A549 (cell line): ENCODE measurements at regions not wholly inside any gene's neighbourhood (a gene's known extent, or its start where the extent isn't known, plus 50 kb on each side); places are given as distances from the start of the nearest gene placed in this dataset.

Experiments used
- ATAC-seq, 2 experiments: fragments of 200-7000 bp in 1 of 2; fragments of >200 bp in 1 of 2; cut with Nextera tagmentation in 1 of 2; cut with Tn5 transposase in 1 of 2; 3 replicates each; pipeline versions ENCODE4 v1.8.0 to v1.9.1; 2018 to 2020; ENCODE audit warnings: mild to moderate bottlenecking in 1 of 2, moderate library complexity in 1 of 2
- CTCF ChIA-PET: fragments of 300-600 bp; sonication (Branson Sonifier 250); formaldehyde crosslinking; extraction: SDS; loops from one replicate; lab custom pipeline; 2021; ENCODE audit warnings: antibody characterized with exemption, inconsistent platforms; lab: Yijun Ruan, JAX
- POLR2A ChIA-PET: fragments of 350-600 bp; formaldehyde crosslinking; extraction: SDS; loops from one replicate; lab custom pipeline; 2021; ENCODE audit warnings: antibody characterized with exemption, inconsistent platforms; lab: Yijun Ruan, JAX
- DNase-seq, 2 experiments: peaks; one replicate each; pipeline versions ENCODE4 v3.0.0 to v3.0.0-alpha.2; 2011 to 2016; ENCODE audit warnings: low read depth in 1 of 2, low spot score in 1 of 2
- FAIRE-seq: peaks from 2 replicates; lab custom pipeline; 2011; peaks lifted over from hg19 to GRCh38; lab: Jason Lieb, UNC
- H3K27ac ChIP-seq, 2 experiments: fragments of >200 bp; sonication (Bioruptor Twin); formaldehyde crosslinking; 3 replicates each; pipeline ENCODE4 v1.5.1; 2016 to 2017
- H3K4me1 ChIP-seq: fragments of >200 bp; sonication (Bioruptor Twin); formaldehyde crosslinking; 3 replicates; pipeline ENCODE4 v1.6.1; 2016
- H3K4me2 ChIP-seq: fragments of >200 bp; sonication (Bioruptor Twin); formaldehyde crosslinking; 3 replicates; pipeline ENCODE4 v1.6.1; 2016
- H3K4me3 ChIP-seq: fragments of >200 bp; sonication (Bioruptor Twin); formaldehyde crosslinking; 3 replicates; pipeline ENCODE4 v1.5.1; 2016
- H3K9me3 ChIP-seq: fragments of >200 bp; sonication (Bioruptor Twin); formaldehyde crosslinking; 3 replicates; pipeline ENCODE4 v1.6.1; 2016
- BHLHE40 ChIP-seq: IDR thresholded peaks from 2 replicates; pipeline ENCODE4 v1.6.1; 2012; ENCODE audit warnings: low read depth, low read length, inconsistent platforms
- CEBPB ChIP-seq, 2 experiments: fragments of >200 bp in 1 of 2; sonication (Bioruptor Twin) in 1 of 2; formaldehyde crosslinking in 1 of 2; IDR thresholded peaks; 2 replicates each; pipeline ENCODE4 v1.6.1; 2012 to 2016
- EHF ChIP-seq: fragments of 250-450 bp; sonication (Bioruptor Pico); IDR thresholded peaks from 2 replicates; pipeline ENCODE4 v1.5.0; 2020; ENCODE audit warnings: mild to moderate bottlenecking
- EHMT2 ChIP-seq: fragments of 200-600 bp; sonication (generic); IDR thresholded peaks from 2 replicates; pipeline ENCODE4 v1.6.1; 2016; ENCODE audit warnings: antibody characterized with exemption, low read depth, mild to moderate bottlenecking, moderate library complexity
- ESRRA ChIP-seq: fragments of 150-350 bp; IDR thresholded peaks from 2 replicates; pipeline ENCODE4 v1.6.1; 2014; ENCODE audit warnings: mild to moderate bottlenecking, low read length, borderline replicate concordance
- FOSB ChIP-seq: fragments of 250-450 bp; sonication (Bioruptor Pico); IDR thresholded peaks from 2 replicates; pipeline ENCODE4 v1.5.0; 2020; ENCODE audit warnings: mild to moderate bottlenecking, moderate library complexity
- FOSL2 ChIP-seq, 2 experiments: fragments of 450-650 bp in 1 of 2; fragments of >200 bp in 1 of 2; sonication (Bioruptor Twin) in 1 of 2; formaldehyde crosslinking; IDR thresholded peaks; 2 replicates each; pipeline versions ENCODE4 v1.5.0 to v1.6.1; 2016 to 2020; ENCODE audit warnings: mild to moderate bottlenecking in 1 of 2, moderate library complexity in 1 of 2
- JUNB ChIP-seq: fragments of >200 bp; sonication (Bioruptor Twin); formaldehyde crosslinking; IDR thresholded peaks from 2 replicates; pipeline ENCODE4 v1.6.1; 2016
- POLR2A ChIP-seq: IDR thresholded peaks from 2 replicates; pipeline ENCODE4 v1.6.1; 2012; ENCODE audit warnings: mild to moderate bottlenecking, low read length
- SMC3 ChIP-seq: fragments of >200 bp; sonication (Bioruptor Twin); formaldehyde crosslinking; IDR thresholded peaks from 3 replicates; pipeline ENCODE4 v1.6.1; 2018; ENCODE audit warnings: inconsistent platforms
- WGBS: methylation state at CpG from one replicate; pipeline ENCODE4 v1.1.6; 2017; ENCODE audit errors: missing lambda C conversion rate; 5-methylcytosine and 5-hydroxymethylcytosine counted together
- TF ChIP-seq, protein P1 (sequence below): fragments of 200-600 bp; sonication (generic); IDR thresholded peaks from 2 replicates; pipeline ENCODE4 v1.6.1; 2016; ENCODE audit warnings: antibody characterized with exemption, mild to moderate bottlenecking, moderate library complexity
- TF ChIP-seq, protein P2 (sequence below): fragments of 250-450 bp; sonication (Bioruptor Pico); IDR thresholded peaks from 2 replicates; pipeline ENCODE4 v1.5.0; 2021; ENCODE audit warnings: mild to moderate bottlenecking, moderate library complexity, borderline replicate concordance
- TF ChIP-seq, protein P3 (sequence below): fragments of 450-650 bp; IDR thresholded peaks from 2 replicates; pipeline ENCODE4 v1.6.1; 2014; ENCODE audit warnings: antibody characterized with exemption
- TF ChIP-seq, protein P4 (sequence below): fragments of >200 bp; sonication (Bioruptor Twin); formaldehyde crosslinking; IDR thresholded peaks from 2 replicates; pipeline ENCODE4 v1.6.1; 2016

DNA sequence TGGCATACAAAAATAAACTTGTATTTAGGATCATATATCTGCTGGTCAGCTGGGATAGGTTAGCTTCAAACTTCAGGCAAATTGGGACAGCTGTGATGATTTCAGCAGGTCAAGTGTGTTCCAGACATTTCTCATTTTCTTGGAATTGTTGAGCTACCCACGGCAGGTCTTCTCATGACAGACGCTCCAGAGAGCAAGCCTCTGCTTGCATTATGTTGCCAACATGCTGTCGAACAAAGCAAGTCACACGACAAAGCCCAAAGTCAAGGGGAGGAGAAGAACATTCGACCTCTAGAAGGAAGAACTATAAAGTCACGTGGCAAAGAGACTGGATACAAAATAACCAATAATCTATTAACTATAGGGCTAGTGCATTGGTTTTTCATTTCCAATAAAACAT is 103.5 kb downstream of the RAB18 start (continued):
- TF ChIP-seq, protein P1, sequence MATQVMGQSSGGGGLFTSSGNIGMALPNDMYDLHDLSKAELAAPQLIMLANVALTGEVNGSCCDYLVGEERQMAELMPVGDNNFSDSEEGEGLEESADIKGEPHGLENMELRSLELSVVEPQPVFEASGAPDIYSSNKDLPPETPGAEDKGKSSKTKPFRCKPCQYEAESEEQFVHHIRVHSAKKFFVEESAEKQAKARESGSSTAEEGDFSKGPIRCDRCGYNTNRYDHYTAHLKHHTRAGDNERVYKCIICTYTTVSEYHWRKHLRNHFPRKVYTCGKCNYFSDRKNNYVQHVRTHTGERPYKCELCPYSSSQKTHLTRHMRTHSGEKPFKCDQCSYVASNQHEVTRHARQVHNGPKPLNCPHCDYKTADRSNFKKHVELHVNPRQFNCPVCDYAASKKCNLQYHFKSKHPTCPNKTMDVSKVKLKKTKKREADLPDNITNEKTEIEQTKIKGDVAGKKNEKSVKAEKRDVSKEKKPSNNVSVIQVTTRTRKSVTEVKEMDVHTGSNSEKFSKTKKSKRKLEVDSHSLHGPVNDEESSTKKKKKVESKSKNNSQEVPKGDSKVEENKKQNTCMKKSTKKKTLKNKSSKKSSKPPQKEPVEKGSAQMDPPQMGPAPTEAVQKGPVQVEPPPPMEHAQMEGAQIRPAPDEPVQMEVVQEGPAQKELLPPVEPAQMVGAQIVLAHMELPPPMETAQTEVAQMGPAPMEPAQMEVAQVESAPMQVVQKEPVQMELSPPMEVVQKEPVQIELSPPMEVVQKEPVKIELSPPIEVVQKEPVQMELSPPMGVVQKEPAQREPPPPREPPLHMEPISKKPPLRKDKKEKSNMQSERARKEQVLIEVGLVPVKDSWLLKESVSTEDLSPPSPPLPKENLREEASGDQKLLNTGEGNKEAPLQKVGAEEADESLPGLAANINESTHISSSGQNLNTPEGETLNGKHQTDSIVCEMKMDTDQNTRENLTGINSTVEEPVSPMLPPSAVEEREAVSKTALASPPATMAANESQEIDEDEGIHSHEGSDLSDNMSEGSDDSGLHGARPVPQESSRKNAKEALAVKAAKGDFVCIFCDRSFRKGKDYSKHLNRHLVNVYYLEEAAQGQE: no peak
- no peak for TF ChIP-seq FOSB (CRISPR knock-in tag)
- TF ChIP-seq CEBPB (IDR thresholded peaks at IDR 0.05): no peak
- TF ChIP-seq, protein P2, sequence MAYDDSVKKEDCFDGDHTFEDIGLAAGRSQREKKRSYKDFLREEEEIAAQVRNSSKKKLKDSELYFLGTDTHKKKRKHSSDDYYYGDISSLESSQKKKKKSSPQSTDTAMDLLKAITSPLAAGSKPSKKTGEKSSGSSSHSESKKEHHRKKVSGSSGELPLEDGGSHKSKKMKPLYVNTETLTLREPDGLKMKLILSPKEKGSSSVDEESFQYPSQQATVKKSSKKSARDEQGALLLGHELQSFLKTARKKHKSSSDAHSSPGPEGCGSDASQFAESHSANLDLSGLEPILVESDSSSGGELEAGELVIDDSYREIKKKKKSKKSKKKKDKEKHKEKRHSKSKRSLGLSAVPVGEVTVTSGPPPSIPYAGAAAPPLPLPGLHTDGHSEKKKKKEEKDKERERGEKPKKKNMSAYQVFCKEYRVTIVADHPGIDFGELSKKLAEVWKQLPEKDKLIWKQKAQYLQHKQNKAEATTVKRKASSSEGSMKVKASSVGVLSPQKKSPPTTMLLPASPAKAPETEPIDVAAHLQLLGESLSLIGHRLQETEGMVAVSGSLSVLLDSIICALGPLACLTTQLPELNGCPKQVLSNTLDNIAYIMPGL: no peak
- no peak for TF ChIP-seq EHF (CRISPR knock-in tag)
- TF ChIP-seq POLR2A: no peak
- TF ChIP-seq BHLHE40: no peak
- TF ChIP-seq JUNB: no peak
- no peak for TF ChIP-seq FOSL2 (IDR thresholded peaks at IDR 0.05)
- no peak for TF ChIP-seq FOSL2 (CRISPR knock-in tag; IDR thresholded peaks at IDR 0.05)
- TF ChIP-seq, all 56 proteins: peak for 0

DNA sequence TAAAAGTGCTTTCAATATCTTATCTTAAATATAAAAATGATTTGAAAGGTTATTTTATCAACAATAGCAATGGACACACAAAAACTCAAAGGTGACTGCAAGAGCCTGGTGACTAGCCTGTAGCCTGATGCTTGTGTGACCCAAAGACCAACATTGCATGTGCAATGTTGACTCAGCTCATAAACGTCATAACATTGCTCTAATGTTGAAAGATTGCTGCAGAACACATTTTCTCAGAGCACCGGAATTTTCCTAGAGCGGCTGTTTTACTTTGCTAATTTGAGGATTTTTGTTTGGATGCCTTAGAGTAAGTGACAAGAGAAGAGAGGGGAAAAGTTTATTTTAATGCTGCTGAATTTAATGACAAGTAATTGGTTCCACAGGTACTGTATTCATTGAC is 107.1 kb downstream of the RAB18 start:
- H3K9me3 ChIP-seq: no peaks in the 10 kb centered on the region
- WGBS: 12% methylated on average over 3 of the region's 3 CpGs
- H3K4me1 ChIP-seq: no peaks in the 10 kb centered on the region
- no peak for TF ChIP-seq EHMT2
- TF ChIP-seq, protein P3, sequence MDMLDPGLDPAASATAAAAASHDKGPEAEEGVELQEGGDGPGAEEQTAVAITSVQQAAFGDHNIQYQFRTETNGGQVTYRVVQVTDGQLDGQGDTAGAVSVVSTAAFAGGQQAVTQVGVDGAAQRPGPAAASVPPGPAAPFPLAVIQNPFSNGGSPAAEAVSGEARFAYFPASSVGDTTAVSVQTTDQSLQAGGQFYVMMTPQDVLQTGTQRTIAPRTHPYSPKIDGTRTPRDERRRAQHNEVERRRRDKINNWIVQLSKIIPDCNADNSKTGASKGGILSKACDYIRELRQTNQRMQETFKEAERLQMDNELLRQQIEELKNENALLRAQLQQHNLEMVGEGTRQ: no peak
- H3K4me3 ChIP-seq: no peak overlapping the region
- DNase-seq (peak in 1 of 2 experiments; percentile 14), FAIRE-seq (no peak), ATAC-seq (no peak; a peak in 1 of 6 replicates)
- CTCF ChIA-PET: interaction anchor here (1.3 kb wide), 1 partner anchor 8 kb away, joined by 3 read pairs; no protein-coding TSS in a partner anchor
- H3K4me2 ChIP-seq: no peak overlapping the region
- no peak overlapping the region for H3K27ac ChIP-seq
- POLR2A ChIA-PET: no interaction called here

DNA sequence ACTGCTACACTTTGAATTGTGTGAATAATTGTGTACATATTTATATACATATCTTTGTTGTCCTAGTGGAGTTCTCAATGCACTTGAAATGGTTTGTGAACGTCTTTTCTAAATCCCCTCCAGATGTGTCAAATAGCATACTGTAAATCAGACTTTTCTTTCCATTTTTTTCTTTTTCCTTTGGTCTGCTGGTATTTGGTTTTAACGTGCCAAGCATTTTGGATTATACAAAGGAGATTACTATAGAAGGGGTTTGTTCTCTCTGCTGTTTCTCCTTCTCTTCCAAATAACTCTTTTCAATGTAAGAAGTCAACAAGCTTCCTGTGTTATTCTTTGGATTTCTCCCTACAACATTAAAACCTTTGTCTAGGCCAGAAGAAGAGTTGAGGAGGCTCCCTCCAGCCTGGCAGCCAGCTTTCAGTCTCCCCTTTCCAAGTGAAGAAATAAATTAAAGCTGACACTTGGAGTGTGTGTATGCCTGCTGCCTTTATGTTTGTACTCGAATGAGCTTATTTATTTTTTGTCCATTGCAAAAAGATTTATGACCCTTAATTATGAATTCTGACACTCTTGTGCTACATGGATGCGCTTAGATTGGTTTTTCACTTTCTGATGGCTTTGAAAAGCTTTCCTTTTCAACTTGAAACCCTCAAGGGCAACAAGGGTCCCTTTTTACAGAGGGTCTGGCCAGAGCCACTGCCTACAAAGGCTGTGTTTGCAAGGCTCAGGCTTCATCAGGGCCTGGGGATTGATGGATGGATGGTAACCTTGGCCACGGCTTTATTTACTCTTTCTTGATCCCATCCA is 107.8 kb downstream of the RAB18 start:
- POLR2A ChIA-PET: no interaction called here
- DNase-seq (no peak), ATAC-seq (no peak), FAIRE-seq (no peak)
- CTCF ChIA-PET: interaction anchor here (0.6 to 1.3 kb wide), 2 partner anchors 9 to 26 kb away, joined by 3 to 4 read pairs; no protein-coding TSS in a partner anchor
- Histone ChIP-seq H3K4me1 (no peaks in the 10 kb centered on the region), H3K4me3 (no peak overlapping the region), H3K4me2 (no peak overlapping the region), H3K27ac (no peak overlapping the region), H3K9me3 (no peaks in the 10 kb centered on the region)
- TF ChIP-seq SMC3 (no peak), ESRRA (no peak)
- TF ChIP-seq, protein P4, sequence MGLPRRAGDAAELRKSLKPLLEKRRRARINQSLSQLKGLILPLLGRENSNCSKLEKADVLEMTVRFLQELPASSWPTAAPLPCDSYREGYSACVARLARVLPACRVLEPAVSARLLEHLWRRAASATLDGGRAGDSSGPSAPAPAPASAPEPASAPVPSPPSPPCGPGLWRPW: no peak
- 15% methylated on average over 5 of the region's 5 CpGs for WGBS
